NT2/D1 (cell line): ENCODE measurements at regions not wholly inside any gene's neighbourhood (a gene's known extent, or its start where the extent isn't known, plus 50 kb on each side); places are given as distances from the start of the nearest gene placed in this dataset.

Experiments used
- SUZ12 ChIP-seq: IDR thresholded peaks from 2 replicates; pipeline ENCODE4 v1.6.1; 2011; ENCODE audit not compliant: insufficient read length, insufficient read depth; ENCODE audit errors: extremely low read depth
- YY1 ChIP-seq: IDR thresholded peaks from 2 replicates; pipeline ENCODE4 v1.6.1; 2011; ENCODE audit not compliant: insufficient read length, insufficient read depth
- ZNF274 ChIP-seq: IDR thresholded peaks from 2 replicates; pipeline ENCODE4 v1.6.1; 2011; ENCODE audit warnings: mild to moderate bottlenecking, low read depth, low read length

GRCh38 chr2:239814861-239815601 is 210.1 kb downstream of the NDUFA10 start:
- TF ChIP-seq YY1 (no peak), ZNF274 (no peak), SUZ12 (no peak)
